CD4-positive, alpha-beta T cell treated with Interleukin-1 beta for 1 hour (primary cell): ENCODE measurements at regions not wholly inside any gene's neighbourhood (a gene's known extent, or its start where the extent isn't known, plus 50 kb on each side); places are given as distances from the start of the nearest gene placed in this dataset.
"Not testable (repeated sequence)": the region's sequence is repeated elsewhere in the genome, so short reads cannot be mapped to it uniquely, and the experiment has no call there.

Experiments
- DNase-seq, 2 donors: peaks; one replicate each; pipeline ENCODE4 v3.0.0-alpha.2; 2020 to 2022

GRCh38 chr9:41606961-41607547 lies 417.9 kb upstream of the ZNG1F start:
- not testable (repeated sequence) for DNase-seq

GRCh38 chr9:41565572-41565971 lies 376.5 kb upstream of the ZNG1F start:
- not testable (repeated sequence) for DNase-seq
